Naive thymus-derived CD8-positive, alpha-beta T cell (primary cell): ENCODE measurements at regions not wholly inside any gene's neighbourhood (a gene's known extent, or its start where the extent isn't known, plus 50 kb on each side); places are given as distances from the start of the nearest gene placed in this dataset.
"Not testable (repeated sequence)": the region's sequence is repeated elsewhere in the genome, so short reads cannot be mapped to it uniquely, and the experiment has no call there.

ENCODE experiments used
- ATAC-seq, 2 donors: fragments of 150-1000 bp; cut with Tn5 transposase in 1 of 2; sonication (Bioruptor Pico), chemical (Tn5 transposase) in 1 of 2; 1 replicate in 1 of 2; 2 replicates in 1 of 2; pipeline ENCODE4 v1.10.0; 2021; ENCODE audit warnings: mild to moderate bottlenecking in 2 of 2, moderate library complexity in 2 of 2
- POLR2A ChIA-PET: fragments of 350-600 bp; sonication (Branson Sonifier 250); formaldehyde crosslinking; loops from one replicate; lab custom pipeline; 2021; ENCODE audit warnings: antibody characterized with exemption; lab: Charles Lee
- DNase-seq, 10 donors: peaks; one replicate each; pipeline versions ENCODE4 v3.0.0 to v3.0.0-alpha.2; 2020 to 2022
- H3K27ac Mint-ChIP-seq, 10 donors: one replicate each; pipeline ENCODE4 v1.8.0; 2020 to 2022; ENCODE audit warnings: mild to moderate bottlenecking in 10 of 10, mixed read lengths in 10 of 10, moderate library complexity in 4 of 10, inconsistent platforms in 1 of 10
- H3K27me3 Mint-ChIP-seq, 5 donors: one replicate each; pipeline ENCODE4 v1.8.0; 2021 to 2022; ENCODE audit warnings: mixed read lengths in 5 of 5
- H3K36me3 Mint-ChIP-seq, 3 donors: one replicate each; pipeline ENCODE4 v1.8.0; 2020 to 2022; ENCODE audit warnings: mixed read lengths in 3 of 3, mild to moderate bottlenecking in 2 of 3, inconsistent platforms in 1 of 3
- H3K4me1 Mint-ChIP-seq, 4 donors: one replicate each; pipeline ENCODE4 v1.8.0; 2021 to 2022; ENCODE audit warnings: mixed read lengths in 4 of 4
- H3K4me3 Mint-ChIP-seq, 10 donors: one replicate each; pipeline ENCODE4 v1.8.0; 2020 to 2022; ENCODE audit warnings: mild to moderate bottlenecking in 10 of 10, mixed read lengths in 10 of 10, moderate library complexity in 6 of 10, inconsistent platforms in 1 of 10
- H3K9me3 Mint-ChIP-seq, 9 donors: one replicate each; pipeline ENCODE4 v1.8.0; 2020 to 2022; ENCODE audit warnings: mixed read lengths in 9 of 9, mild to moderate bottlenecking in 3 of 9, inconsistent platforms in 1 of 9, moderate library complexity in 1 of 9

DNA sequence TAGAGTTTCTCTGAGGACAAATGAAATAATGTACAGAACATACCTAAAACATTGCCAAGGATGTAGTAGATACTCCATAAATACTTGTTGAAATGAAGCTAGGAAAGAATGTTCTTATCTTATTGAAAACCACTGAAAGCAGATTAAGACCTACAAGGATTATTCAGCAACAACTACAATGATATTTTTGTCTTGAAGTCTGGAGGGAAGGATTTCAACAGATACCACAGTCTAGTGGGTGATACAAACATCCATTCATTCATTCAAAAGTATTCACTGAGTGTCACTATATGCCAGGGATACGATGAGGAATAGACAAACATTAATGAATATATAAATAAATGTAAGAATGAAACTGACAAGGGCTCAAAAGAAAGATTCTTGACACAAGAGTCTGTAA is 74.7 kb upstream of the THBS1 start:
- Mint-ChIP-seq H3K36me3 (no peaks in the 10 kb centered on the region), H3K27me3 (peaks cover 7 to 23% (median 10%) of the 10 kb centered on the region in 5 donors)
- POLR2A ChIA-PET = no interaction called here

DNA sequence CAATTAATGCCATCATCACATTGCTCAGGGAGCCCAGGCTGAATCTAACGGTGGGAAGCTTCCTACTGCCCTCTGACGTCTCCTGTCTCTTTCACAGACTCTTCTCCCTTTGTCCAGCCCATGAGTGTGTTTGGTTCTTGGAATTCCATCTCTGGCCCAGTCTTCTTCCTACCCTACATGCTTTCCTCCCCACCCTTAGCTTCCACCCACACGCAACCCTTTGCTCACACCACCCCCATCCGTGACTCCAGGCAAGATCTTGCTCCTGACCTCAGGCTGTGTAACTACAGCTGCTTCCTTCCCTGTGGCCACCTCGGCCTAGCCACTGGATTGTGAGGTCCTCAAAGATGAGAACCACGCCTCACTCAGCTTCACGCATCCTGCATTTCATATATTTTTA is 72.3 kb upstream of the THBS1 start:
- peaks cover 8 to 39% (median 15%) of the 10 kb centered on the region in 5 donors for H3K27me3 Mint-ChIP-seq
- POLR2A ChIA-PET = no interaction called here
- DNase-seq (no peak), ATAC-seq (no peak)
- no peak overlapping the region for H3K4me3 Mint-ChIP-seq
- no peaks in the 10 kb centered on the region for H3K4me1 Mint-ChIP-seq
- H3K27ac Mint-ChIP-seq = peak overlapping the region in 1 of 10 donors; percentile 28
- H3K9me3 Mint-ChIP-seq = peaks cover 0 to 1% (median 0%) of the 10 kb centered on the region in 9 donors
- no peaks in the 10 kb centered on the region for H3K36me3 Mint-ChIP-seq

More for the DNA sequence above, 74.7 kb upstream of the THBS1 start:
- ATAC-seq (no peak), DNase-seq (no peak)
- no peaks in the 10 kb centered on the region for H3K4me1 Mint-ChIP-seq
- no peak overlapping the region for H3K27ac Mint-ChIP-seq
- H3K4me3 Mint-ChIP-seq = no peak overlapping the region
- H3K9me3 Mint-ChIP-seq = no peaks in the 10 kb centered on the region

DNA sequence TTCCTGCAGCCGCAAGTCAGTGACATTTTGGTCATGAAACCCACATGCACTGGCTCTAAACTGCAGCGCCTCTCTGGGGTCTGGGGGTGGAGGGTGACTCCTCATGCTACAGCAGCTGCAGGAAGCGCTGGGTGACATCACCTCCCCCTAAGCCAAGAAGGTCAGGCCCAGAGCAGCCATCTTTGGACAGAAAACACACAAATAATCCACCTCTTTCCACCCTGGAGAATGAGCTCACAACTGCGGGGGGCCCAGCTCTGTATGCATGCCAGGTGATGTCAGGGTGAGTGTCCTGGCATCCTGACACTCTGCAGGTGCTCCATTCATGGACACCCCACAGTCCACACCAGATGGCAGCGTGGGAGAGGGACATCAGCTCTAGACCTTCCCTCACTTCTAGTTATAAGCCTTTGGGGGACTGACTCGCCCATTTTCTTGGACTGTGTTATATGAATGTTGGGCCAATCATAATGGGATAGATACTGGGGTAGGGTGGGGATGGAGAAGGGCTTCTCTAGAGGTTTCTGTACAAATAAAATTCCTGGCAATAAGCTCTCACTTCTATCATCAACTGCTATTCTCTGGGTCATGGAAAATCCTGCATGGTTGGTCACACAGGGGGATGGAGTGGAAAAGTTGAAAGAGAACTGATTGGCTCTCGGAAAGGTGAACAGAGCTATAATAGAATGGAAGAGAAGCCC is 70.7 kb upstream of the THBS1 start:
- Mint-ChIP-seq H3K4me3 (no peak overlapping the region), H3K27ac (peak overlapping the region in 1 of 10 donors; percentile 50), H3K27me3 (peaks cover 13 to 39% (median 15%) of the 10 kb centered on the region in 5 donors), H3K9me3 (peaks cover 0 to 17% (median 14%) of the 10 kb centered on the region in 9 donors), H3K36me3 (peaks cover 0 to 14% (median 1%) of the 10 kb centered on the region in 3 donors), H3K4me1 (no peaks in the 10 kb centered on the region)
- ATAC-seq = no peak
- POLR2A ChIA-PET = no interaction called here
- DNase-seq = no peak

DNA sequence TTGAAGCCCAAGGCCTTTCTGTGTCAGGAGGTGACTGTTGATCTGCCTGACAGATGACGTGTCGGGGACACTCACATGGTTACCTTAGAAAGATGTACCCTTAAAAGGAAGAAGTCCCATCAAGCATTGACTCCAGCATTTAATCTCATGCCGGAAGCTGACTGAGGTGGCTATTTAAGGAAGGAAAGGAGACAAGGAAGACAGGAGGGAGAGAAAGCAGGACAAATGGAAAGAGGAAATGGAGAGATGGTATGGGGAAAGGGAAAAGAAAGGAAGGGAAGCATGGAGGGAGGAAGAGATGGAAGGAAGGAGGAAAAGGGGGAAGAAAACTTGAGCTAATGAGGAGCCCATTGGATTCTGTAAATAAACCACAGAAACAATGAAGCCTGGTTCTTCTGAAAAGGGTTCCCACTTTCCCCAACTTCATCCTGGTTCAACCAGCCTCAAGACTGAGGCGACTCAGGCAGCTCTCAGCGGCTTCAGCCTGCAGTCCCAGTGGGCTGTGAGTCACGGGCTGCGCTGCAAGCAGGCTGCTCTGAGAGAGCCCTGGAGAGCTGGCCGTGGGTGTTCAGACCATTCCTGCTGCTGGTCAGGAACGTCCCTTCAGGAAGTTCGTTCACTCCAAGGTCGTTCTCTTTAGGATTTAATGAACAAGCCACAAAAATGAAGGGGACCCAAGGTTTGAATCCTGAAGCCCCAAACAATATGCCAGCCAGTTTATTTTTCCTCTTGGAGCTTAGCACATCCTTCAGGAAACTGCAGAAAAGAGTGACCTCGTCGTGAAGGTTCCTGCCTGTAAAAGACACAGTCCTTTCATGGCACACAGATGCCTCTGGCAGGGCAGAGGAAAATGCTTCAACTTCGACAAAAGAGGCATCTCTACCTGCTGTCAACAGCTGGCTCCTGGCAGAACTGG is 69.6 kb upstream of the THBS1 start:
- POLR2A ChIA-PET = no interaction called here
- Mint-ChIP-seq H3K27me3 (peaks cover 13 to 44% (median 17%) of the 10 kb centered on the region in 5 donors), H3K4me3 (no peak overlapping the region), H3K36me3 (peaks cover 0 to 24% (median 1%) of the 10 kb centered on the region in 3 donors), H3K4me1 (no peaks in the 10 kb centered on the region), H3K9me3 (peaks cover 0 to 28% (median 16%) of the 10 kb centered on the region in 9 donors), H3K27ac (no peak overlapping the region)
- DNase-seq (no peak), ATAC-seq (no peak)

DNA sequence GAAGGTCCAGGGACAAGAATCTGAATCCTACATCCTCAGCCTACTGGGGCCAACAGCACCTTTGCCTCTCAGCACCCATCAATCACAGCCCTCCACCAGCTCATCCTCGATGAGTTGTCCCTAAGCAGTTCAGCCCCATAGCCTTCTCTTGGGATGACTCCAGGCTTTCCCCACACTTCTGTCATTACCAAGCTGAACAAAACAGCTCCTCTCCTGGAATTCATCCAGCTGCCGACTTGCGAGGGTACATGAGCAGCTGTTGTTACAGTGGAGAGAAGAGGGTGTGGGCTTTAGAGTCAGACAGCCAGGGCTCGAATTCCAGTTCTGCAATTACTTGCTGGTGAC is 69.0 kb upstream of the THBS1 start:
- ATAC-seq (no peak), DNase-seq (no peak)
- Mint-ChIP-seq H3K4me1 (no peaks in the 10 kb centered on the region), H3K27me3 (peaks cover 12 to 50% (median 17%) of the 10 kb centered on the region in 5 donors), H3K36me3 (peaks cover 0 to 30% (median 1%) of the 10 kb centered on the region in 3 donors), H3K27ac (no peak overlapping the region), H3K9me3 (peaks cover 0 to 31% (median 16%) of the 10 kb centered on the region in 9 donors), H3K4me3 (no peak overlapping the region)
- POLR2A ChIA-PET = no interaction called here

DNA sequence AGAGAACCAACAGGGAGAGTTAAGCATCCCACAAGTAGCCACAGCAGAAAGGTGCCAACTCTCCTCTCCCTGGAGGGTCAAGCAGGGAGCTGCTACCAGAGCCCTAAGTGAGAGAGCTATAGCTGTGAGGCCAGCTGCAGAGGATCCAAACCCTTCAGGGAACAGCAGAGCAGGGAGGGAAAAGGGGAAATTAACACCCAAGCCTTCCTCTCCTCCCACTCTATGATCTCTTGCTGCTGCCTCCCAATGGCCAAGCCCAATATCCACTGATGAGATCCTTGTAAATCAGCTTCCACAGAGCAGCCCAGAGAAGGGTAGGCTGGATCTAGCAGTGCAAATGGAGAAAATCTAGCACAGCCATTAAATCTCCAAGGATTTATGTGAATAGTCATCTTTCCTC is 68.2 kb upstream of the THBS1 start:
- peaks cover 0 to 31% (median 16%) of the 10 kb centered on the region in 9 donors for H3K9me3 Mint-ChIP-seq
- DNase-seq (no peak), ATAC-seq (no peak)
- POLR2A ChIA-PET = no interaction called here
- H3K4me3 Mint-ChIP-seq = no peak overlapping the region
- H3K27ac Mint-ChIP-seq = no peak overlapping the region
- H3K4me1 Mint-ChIP-seq = no peaks in the 10 kb centered on the region
- H3K36me3 Mint-ChIP-seq = peaks cover 0 to 37% (median 1%) of the 10 kb centered on the region in 3 donors
- peaks cover 12 to 49% (median 17%) of the 10 kb centered on the region in 5 donors for H3K27me3 Mint-ChIP-seq

DNA sequence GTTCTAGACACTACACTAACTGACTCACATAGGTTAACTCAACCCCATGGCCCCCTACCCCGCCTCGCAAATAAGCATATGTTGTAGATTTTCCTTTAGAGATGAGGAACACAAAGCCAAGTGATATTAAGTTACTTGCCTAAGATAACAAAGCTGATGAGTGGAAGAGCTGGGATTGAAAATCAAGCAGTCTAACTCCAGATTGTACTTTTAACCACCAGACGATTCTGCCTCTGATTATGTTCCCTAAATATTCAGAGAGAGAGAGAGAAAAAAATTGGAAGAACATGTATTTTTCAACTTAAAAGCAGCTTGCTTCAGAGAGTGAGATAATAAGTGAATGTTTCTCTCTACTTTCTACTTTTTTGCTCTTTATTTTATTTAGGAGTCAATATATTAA is 66.9 kb upstream of the THBS1 start:
- H3K27me3 Mint-ChIP-seq = peaks cover 10 to 54% (median 21%) of the 10 kb centered on the region in 5 donors
- DNase-seq (no peak), ATAC-seq (no peak)
- peaks cover 0 to 37% (median 1%) of the 10 kb centered on the region in 3 donors for H3K36me3 Mint-ChIP-seq
- no peaks in the 10 kb centered on the region for H3K4me1 Mint-ChIP-seq
- H3K9me3 Mint-ChIP-seq = peaks cover 0 to 31% (median 16%) of the 10 kb centered on the region in 9 donors
- H3K27ac Mint-ChIP-seq = no peak overlapping the region
- no peak overlapping the region for H3K4me3 Mint-ChIP-seq
- POLR2A ChIA-PET = no interaction called here

DNA sequence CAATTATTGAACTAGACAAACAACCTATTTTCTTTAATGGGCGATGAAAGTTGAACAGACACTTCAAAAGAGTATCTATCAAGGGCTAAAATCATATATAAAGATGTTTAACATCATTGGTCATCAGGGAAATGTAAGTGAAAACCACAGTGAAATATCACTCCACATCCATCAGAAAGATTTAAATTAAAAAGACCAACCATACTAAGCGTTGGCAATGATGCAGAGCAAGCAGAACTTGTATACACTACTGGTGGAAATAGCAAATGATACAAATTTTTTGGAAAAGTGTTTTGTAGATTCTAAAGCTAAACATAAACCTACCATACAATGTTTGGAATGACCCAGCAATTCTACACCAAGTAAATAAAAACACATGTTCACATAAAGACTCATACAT is 65.9 kb upstream of the THBS1 start:
- ATAC-seq = no peak

DNA sequence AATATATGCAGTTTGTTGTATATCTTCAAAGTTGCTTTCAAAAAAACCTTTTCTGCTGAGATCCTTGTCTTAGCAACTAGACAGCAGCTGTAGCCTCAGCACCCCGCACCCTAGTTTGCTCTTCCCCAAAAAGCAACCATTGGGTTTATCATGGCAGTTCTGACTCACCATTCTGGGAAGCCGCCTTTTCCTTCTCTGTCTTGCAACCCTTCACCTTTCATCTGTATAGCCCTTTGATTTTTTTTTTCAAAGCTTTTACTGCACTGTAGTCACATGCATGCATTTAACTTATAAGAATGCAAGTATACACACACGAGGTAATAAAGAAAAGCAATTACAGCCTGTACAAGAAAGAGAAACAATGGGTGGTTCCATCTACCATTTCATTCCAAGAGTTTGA is 65.1 kb upstream of the THBS1 start:
- peaks cover 0 to 31% (median 16%) of the 10 kb centered on the region in 9 donors for H3K9me3 Mint-ChIP-seq
- no peak for ATAC-seq

More for the DNA sequence above, 65.9 kb upstream of the THBS1 start:
- peaks cover 10 to 60% (median 21%) of the 10 kb centered on the region in 5 donors for H3K27me3 Mint-ChIP-seq
- peaks cover 0 to 31% (median 16%) of the 10 kb centered on the region in 9 donors for H3K9me3 Mint-ChIP-seq
- H3K36me3 Mint-ChIP-seq = peaks cover 0 to 37% (median 1%) of the 10 kb centered on the region in 3 donors
- H3K4me1 Mint-ChIP-seq = no peaks in the 10 kb centered on the region
- no peak overlapping the region for H3K27ac Mint-ChIP-seq
- POLR2A ChIA-PET = no interaction called here
- DNase-seq = no peak
- H3K4me3 Mint-ChIP-seq = no peak overlapping the region

DNA sequence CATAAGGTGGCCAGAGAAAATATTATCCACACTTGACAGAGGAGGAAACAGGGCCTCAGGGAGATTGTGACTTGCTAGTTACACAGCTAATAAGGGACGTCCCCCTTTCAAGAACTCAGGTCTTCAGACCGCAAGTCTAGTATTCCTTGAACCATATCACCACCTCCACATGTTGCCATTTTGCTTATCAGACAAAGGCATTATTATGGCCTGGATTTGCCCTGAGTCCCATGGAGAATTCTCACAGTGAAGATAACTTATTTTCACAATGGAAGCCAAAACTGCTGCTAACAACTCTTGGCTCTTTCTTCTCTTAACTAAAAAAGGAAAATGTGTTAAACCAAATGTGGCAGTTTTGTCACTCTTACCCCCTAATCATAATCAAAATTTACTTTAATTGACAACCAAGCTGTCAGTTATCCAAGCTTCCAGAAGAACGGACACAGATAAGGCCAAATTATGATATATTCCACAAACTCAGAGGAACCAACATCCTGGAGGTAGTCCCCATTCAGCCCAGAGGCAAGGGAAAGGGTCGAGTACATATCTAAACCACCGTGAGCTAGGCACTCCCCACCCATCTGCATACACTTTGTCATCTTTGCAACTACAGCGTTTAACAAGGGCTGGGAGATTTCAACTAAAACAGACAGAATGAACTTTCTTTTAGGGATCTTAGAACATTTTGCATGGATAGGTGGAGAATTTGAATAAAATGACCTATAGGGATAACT is 63.6 kb upstream of the THBS1 start:
- peaks cover 0 to 37% (median 1%) of the 10 kb centered on the region in 3 donors for H3K36me3 Mint-ChIP-seq
- ATAC-seq (no peak), DNase-seq (no peak)
- H3K27me3 Mint-ChIP-seq = peaks cover 5 to 41% (median 12%) of the 10 kb centered on the region in 5 donors
- H3K4me1 Mint-ChIP-seq = no peaks in the 10 kb centered on the region
- H3K4me3 Mint-ChIP-seq = no peak overlapping the region
- H3K9me3 Mint-ChIP-seq = peaks cover 0 to 31% (median 16%) of the 10 kb centered on the region in 9 donors
- POLR2A ChIA-PET = no interaction called here
- H3K27ac Mint-ChIP-seq = no peak overlapping the region

More for the DNA sequence above, 65.1 kb upstream of the THBS1 start:
- Mint-ChIP-seq H3K4me3 (no peak overlapping the region), H3K27ac (no peak overlapping the region), H3K4me1 (no peaks in the 10 kb centered on the region), H3K27me3 (peaks cover 10 to 55% (median 15%) of the 10 kb centered on the region in 5 donors), H3K36me3 (peaks cover 0 to 37% (median 1%) of the 10 kb centered on the region in 3 donors)
- POLR2A ChIA-PET = no interaction called here
- no peak for DNase-seq

DNA sequence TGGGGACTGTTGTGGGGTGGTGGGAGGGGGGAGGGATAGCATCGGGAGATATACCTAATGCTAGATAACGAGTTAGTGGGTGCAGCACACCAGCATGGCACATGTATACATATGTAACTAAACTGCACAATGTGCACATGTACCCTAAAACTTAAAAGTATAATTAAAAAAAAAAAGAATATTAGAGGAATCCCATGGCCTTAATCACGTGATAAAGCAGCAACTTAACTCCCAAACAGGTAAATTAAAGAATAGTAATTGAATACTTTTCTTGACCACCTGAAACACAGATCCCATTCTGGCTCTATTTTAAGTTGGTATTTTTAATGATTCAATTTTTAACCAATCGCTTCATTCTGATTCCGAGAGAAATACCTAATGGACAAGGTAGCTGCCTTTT is 56.9 kb upstream of the THBS1 start:
- H3K27ac Mint-ChIP-seq, H3K4me3 Mint-ChIP-seq, H3K4me1 Mint-ChIP-seq, H3K27me3 Mint-ChIP-seq, DNase-seq, POLR2A ChIA-PET, ATAC-seq, H3K9me3 Mint-ChIP-seq, H3K36me3 Mint-ChIP-seq: not testable (repeated sequence)

DNA sequence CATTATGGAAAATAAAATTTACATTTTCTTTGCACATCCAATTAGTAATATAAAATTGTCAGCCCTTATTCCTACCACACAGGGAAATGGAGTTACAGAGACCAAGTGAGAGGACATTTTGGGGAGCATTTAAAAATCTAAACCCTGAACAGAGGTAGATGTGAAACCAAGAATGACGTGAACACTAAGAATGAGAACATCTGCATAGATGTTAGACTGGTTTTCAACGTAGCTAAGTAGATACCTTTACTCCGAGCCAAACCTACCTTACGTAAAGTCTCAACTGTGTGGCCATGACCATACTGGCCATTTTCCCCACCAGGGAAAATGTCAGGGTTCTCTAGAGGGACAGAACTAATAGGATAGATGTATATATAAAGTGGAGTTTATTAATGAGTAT is 51.4 kb upstream of the THBS1 start:
- ATAC-seq = no peak
- H3K9me3 Mint-ChIP-seq = peaks cover 0 to 3% (median 0%) of the 10 kb centered on the region in 9 donors

More for the DNA sequence above, 51.4 kb upstream of the THBS1 start:
- H3K4me1 Mint-ChIP-seq = no peaks in the 10 kb centered on the region
- H3K27ac Mint-ChIP-seq = no peak overlapping the region
- H3K4me3 Mint-ChIP-seq = no peak overlapping the region
- POLR2A ChIA-PET = no interaction called here
- DNase-seq = no peak
- H3K27me3 Mint-ChIP-seq = peaks cover 0 to 4% (median 0%) of the 10 kb centered on the region in 5 donors
- H3K36me3 Mint-ChIP-seq = no peaks in the 10 kb centered on the region
